Fibroblast of skin of right biceps (primary cell): ENCODE measurements at regions not wholly inside any gene's neighbourhood (a gene's known extent, or its start where the extent isn't known, plus 50 kb on each side); places are given as distances from the start of the nearest gene placed in this dataset.
"Not testable (repeated sequence)": the region's sequence is repeated elsewhere in the genome, so short reads cannot be mapped to it uniquely, and the experiment has no call there.

Experiments
- DNase-seq: peaks from one replicate; pipeline ENCODE4 v3.0.0-alpha.2; 2013

GRCh38 chr3:88979760-88980159, 127.7 kb upstream of the EPHA3 start:
- no peak for DNase-seq

GRCh38 chr3:88983458-88983857, 124.0 kb upstream of the EPHA3 start:
- no peak for DNase-seq

GRCh38 chr3:88984256-88984655, 123.2 kb upstream of the EPHA3 start:
- DNase-seq: peak; percentile 26

- no peak for DNase-seq
Measured at GRCh38 chr3:88984832-88985231, 122.6 kb upstream of the EPHA3 start.

- peak; percentile 34 for DNase-seq
Measured at GRCh38 chr3:88985491-88985890, 121.9 kb upstream of the EPHA3 start.

- DNase-seq: peak; percentile 81
Measured at GRCh38 chr3:88986834-88987233, 120.6 kb upstream of the EPHA3 start.

- peak; percentile 40 for DNase-seq
Measured at GRCh38 chr3:88987776-88988175, 119.6 kb upstream of the EPHA3 start.

GRCh38 chr3:88988906-88989305, 118.5 kb upstream of the EPHA3 start:
- DNase-seq: no peak

- DNase-seq: peak; percentile 56
Measured at GRCh38 chr3:88991496-88991895, 115.9 kb upstream of the EPHA3 start.

GRCh38 chr3:88996691-88997090, 110.7 kb upstream of the EPHA3 start:
- DNase-seq: no peak

GRCh38 chr3:88997260-88997659, 110.2 kb upstream of the EPHA3 start:
- DNase-seq: no peak

- DNase-seq: peak; percentile 47
Measured at GRCh38 chr3:89000886-89001285, 106.5 kb upstream of the EPHA3 start.

- DNase-seq: peak; percentile 53
Measured at GRCh38 chr3:89002191-89002590, 105.2 kb upstream of the EPHA3 start.

GRCh38 chr3:89013536-89013935, 93.9 kb upstream of the EPHA3 start:
- no peak for DNase-seq

GRCh38 chr3:89017531-89017930, 89.9 kb upstream of the EPHA3 start:
- no peak for DNase-seq

- peak; percentile 92 for DNase-seq
Measured at GRCh38 chr3:89025185-89025584, 82.2 kb upstream of the EPHA3 start.

- peak; percentile 77 for DNase-seq
Measured at GRCh38 chr3:89032346-89033013, 74.9 kb upstream of the EPHA3 start.

GRCh38 chr3:89034723-89035122, 72.7 kb upstream of the EPHA3 start:
- not testable (repeated sequence) for DNase-seq

GRCh38 chr3:89038869-89039268, 68.6 kb upstream of the EPHA3 start:
- DNase-seq: no peak

GRCh38 chr3:89042236-89042835, 65.1 kb upstream of the EPHA3 start:
- peak; percentile 77 for DNase-seq

GRCh38 chr3:89043406-89043932, 64.0 kb upstream of the EPHA3 start:
- no peak for DNase-seq

- no peak for DNase-seq
Measured at GRCh38 chr3:89046661-89047060, 60.8 kb upstream of the EPHA3 start.

GRCh38 chr3:89049119-89049518, 58.3 kb upstream of the EPHA3 start:
- no peak for DNase-seq

GRCh38 chr3:89052386-89052785, 55.0 kb upstream of the EPHA3 start:
- DNase-seq: no peak

- no peak for DNase-seq
Measured at GRCh38 chr3:89057398-89057797, 50.0 kb upstream of the EPHA3 start.
